ENCODE measurements at regions not wholly inside any gene's neighbourhood (a gene's known extent, or its start where the extent isn't known, plus 50 kb on each side); places are given as distances from the start of the nearest gene placed in this dataset.

DNA sequence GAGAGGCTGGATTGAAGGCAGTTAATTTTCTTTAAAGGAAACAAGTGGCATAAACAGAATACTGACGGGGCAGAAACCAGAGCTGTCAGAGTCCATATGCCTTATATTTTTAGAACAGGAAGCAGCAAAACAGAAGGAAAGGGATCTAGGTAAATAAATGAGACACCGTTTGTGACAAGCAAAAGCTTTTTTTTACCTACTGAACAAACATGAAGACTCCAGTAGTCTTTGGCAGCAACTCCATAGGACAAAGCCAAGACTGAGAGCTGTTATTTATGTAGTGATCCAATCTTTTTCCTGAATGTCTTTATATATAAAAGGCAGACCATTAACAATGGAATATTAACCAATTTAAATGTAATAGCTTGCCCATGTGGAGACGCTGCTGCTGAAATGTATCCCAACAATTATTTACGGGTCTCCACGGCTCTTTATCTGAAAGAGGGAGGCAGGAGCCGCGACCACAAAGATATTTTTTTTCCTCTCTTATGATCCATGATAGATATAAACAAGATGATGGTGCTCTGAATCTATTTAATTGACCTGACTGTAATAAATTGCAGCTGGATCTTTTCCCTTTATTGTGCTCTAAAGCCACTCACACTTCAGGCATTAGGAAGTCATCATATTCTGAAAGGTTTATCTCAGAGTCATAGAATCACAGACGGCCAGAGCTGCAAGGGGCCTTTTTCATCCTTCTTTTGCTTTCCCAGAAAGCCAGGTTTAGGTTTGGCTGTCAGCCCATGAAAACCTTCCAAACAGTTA, 687.8 kb downstream of the EFNB2 start:
- Histone ChIP-seq H3K4me1 (ENCODE audit: control insufficient read depth, insufficient read depth, low read length) (peaks cover 4% of the 10 kb centered on the region), H3K9me3 (ENCODE audit: control insufficient read depth, insufficient read depth, low read depth, low read length) (no peaks in the 10 kb centered on the region), H3K36me3 (ENCODE audit: control insufficient read depth in 2 of 2, insufficient read depth in 1 of 2, low read length in 2 of 2) (no peaks in the 10 kb centered on the region), H3K4me3 (ENCODE audit: low read depth, low read length) (no peak overlapping the region), H3K27ac (ENCODE audit: extremely low read depth, low read depth, low read length) (no peak overlapping the region)
- ChIA-PET POLR2A (interaction anchor here (0.6 kb wide), 1 partner anchor 65 kb away, joined by 7 read pairs; no protein-coding TSS in a partner anchor), CTCF (interaction anchor here (0.5 kb wide), 1 partner anchor 237 kb away, joined by 6 read pairs; no protein-coding TSS in a partner anchor)
- TF ChIP-seq ZSCAN30 (tag by site-specific recombination; IDR thresholded peaks at IDR 0.05): no peak
- TF ChIP-seq, protein P1, sequence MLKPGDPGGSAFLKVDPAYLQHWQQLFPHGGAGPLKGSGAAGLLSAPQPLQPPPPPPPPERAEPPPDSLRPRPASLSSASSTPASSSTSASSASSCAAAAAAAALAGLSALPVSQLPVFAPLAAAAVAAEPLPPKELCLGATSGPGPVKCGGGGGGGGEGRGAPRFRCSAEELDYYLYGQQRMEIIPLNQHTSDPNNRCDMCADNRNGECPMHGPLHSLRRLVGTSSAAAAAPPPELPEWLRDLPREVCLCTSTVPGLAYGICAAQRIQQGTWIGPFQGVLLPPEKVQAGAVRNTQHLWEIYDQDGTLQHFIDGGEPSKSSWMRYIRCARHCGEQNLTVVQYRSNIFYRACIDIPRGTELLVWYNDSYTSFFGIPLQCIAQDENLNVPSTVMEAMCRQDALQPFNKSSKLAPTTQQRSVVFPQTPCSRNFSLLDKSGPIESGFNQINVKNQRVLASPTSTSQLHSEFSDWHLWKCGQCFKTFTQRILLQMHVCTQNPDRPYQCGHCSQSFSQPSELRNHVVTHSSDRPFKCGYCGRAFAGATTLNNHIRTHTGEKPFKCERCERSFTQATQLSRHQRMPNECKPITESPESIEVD (tag by site-specific recombination; IDR thresholded peaks at IDR 0.05): no peak
- TF ChIP-seq KLF7 (tag by site-specific recombination; IDR thresholded peaks at IDR 0.05; ENCODE audit: borderline replicate concordance): no peak
- TF ChIP-seq ZNF16 (tag by site-specific recombination; IDR thresholded peaks at IDR 0.05; ENCODE audit: low read depth): no peak
- TF ChIP-seq, protein P2, sequence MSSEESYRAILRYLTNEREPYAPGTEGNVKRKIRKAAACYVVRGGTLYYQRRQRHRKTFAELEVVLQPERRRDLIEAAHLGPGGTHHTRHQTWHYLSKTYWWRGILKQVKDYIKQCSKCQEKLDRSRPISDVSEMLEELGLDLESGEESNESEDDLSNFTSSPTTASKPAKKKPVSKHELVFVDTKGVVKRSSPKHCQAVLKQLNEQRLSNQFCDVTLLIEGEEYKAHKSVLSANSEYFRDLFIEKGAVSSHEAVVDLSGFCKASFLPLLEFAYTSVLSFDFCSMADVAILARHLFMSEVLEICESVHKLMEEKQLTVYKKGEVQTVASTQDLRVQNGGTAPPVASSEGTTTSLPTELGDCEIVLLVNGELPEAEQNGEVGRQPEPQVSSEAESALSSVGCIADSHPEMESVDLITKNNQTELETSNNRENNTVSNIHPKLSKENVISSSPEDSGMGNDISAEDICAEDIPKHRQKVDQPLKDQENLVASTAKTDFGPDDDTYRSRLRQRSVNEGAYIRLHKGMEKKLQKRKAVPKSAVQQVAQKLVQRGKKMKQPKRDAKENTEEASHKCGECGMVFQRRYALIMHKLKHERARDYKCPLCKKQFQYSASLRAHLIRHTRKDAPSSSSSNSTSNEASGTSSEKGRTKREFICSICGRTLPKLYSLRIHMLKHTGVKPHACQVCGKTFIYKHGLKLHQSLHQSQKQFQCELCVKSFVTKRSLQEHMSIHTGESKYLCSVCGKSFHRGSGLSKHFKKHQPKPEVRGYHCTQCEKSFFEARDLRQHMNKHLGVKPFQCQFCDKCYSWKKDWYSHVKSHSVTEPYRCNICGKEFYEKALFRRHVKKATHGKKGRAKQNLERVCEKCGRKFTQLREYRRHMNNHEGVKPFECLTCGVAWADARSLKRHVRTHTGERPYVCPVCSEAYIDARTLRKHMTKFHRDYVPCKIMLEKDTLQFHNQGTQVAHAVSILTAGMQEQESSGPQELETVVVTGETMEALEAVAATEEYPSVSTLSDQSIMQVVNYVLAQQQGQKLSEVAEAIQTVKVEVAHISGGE (tag by site-specific recombination; conservative IDR thresholded peaks at IDR 0.05; ENCODE audit: low read depth): no peak
- TF ChIP-seq, protein P3, sequence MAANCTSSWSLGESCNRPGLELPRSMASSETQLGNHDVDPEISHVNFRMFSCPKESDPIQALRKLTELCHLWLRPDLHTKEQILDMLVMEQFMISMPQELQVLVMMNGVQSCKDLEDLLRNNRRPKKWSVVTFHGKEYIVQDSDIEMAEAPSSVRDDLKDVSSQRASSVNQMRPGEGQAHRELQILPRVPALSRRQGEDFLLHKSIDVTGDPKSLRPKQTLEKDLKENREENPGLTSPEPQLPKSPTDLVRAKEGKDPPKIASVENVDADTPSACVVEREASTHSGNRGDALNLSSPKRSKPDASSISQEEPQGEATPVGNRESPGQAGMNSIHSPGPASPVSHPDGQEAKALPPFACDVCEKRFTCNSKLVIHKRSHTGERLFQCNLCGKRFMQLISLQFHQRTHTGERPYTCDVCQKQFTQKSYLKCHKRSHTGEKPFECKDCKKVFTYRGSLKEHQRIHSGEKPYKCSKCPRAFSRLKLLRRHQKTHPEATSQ (tag by site-specific recombination; IDR thresholded peaks at IDR 0.05): no peak
- TF ChIP-seq, protein P4, sequence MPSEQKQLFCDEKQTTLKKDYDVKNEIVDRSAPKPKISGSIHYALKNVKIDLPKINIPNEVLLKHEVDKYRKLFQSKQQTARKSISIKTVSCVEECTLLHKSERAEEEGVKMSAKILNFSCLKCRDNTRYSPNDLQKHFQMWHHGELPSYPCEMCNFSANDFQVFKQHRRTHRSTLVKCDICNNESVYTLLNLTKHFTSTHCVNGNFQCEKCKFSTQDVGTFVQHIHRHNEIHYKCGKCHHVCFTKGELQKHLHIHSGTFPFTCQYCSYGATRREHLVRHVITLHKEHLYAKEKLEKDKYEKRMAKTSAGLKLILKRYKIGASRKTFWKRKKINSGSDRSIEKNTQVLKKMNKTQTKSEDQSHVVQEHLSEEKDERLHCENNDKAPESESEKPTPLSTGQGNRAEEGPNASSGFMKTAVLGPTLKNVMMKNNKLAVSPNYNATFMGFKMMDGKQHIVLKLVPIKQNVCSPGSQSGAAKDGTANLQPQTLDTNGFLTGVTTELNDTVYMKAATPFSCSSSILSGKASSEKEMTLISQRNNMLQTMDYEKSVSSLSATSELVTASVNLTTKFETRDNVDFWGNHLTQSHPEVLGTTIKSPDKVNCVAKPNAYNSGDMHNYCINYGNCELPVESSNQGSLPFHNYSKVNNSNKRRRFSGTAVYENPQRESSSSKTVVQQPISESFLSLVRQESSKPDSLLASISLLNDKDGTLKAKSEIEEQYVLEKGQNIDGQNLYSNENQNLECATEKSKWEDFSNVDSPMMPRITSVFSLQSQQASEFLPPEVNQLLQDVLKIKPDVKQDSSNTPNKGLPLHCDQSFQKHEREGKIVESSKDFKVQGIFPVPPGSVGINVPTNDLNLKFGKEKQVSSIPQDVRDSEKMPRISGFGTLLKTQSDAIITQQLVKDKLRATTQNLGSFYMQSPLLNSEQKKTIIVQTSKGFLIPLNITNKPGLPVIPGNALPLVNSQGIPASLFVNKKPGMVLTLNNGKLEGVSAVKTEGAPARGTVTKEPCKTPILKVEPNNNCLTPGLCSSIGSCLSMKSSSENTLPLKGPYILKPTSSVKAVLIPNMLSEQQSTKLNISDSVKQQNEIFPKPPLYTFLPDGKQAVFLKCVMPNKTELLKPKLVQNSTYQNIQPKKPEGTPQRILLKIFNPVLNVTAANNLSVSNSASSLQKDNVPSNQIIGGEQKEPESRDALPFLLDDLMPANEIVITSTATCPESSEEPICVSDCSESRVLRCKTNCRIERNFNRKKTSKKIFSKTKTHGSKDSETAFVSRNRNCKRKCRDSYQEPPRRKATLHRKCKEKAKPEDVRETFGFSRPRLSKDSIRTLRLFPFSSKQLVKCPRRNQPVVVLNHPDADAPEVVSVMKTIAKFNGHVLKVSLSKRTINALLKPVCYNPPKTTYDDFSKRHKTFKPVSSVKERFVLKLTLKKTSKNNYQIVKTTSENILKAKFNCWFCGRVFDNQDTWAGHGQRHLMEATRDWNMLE (tag by site-specific recombination; conservative IDR thresholded peaks at IDR 0.05; ENCODE audit: low read depth): no peak
- no peak for TF ChIP-seq HOXA7 (CRISPR knock-in tag; IDR thresholded peaks at IDR 0.05; ENCODE audit: borderline replicate concordance)
- no peak for TF ChIP-seq ZNF214 (tag by site-specific recombination; IDR thresholded peaks at IDR 0.05; ENCODE audit: borderline replicate concordance)
- TF ChIP-seq ZNF341 (tag by site-specific recombination; IDR thresholded peaks at IDR 0.05; ENCODE audit: low read depth): no peak
- TF ChIP-seq, protein P5, sequence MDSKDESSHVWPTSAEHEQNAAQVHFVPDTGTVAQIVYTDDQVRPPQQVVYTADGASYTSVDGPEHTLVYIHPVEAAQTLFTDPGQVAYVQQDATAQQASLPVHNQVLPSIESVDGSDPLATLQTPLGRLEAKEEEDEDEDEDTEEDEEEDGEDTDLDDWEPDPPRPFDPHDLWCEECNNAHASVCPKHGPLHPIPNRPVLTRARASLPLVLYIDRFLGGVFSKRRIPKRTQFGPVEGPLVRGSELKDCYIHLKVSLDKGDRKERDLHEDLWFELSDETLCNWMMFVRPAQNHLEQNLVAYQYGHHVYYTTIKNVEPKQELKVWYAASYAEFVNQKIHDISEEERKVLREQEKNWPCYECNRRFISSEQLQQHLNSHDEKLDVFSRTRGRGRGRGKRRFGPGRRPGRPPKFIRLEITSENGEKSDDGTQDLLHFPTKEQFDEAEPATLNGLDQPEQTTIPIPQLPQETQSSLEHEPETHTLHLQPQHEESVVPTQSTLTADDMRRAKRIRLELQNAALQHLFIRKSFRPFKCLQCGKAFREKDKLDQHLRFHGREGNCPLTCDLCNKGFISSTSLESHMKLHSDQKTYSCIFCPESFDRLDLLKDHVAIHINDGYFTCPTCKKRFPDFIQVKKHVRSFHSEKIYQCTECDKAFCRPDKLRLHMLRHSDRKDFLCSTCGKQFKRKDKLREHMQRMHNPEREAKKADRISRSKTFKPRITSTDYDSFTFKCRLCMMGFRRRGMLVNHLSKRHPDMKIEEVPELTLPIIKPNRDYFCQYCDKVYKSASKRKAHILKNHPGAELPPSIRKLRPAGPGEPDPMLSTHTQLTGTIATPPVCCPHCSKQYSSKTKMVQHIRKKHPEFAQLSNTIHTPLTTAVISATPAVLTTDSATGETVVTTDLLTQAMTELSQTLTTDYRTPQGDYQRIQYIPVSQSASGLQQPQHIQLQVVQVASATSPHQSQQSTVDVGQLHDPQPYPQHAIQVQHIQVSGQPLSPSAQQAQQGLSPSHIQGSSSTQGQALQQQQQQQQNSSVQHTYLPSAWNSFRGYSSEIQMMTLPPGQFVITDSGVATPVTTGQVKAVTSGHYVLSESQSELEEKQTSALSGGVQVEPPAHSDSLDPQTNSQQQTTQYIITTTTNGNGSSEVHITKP (tag by site-specific recombination; IDR thresholded peaks at IDR 0.05): no peak
- no peak for TF ChIP-seq ZNF654 (tag by site-specific recombination; IDR thresholded peaks at IDR 0.05; ENCODE audit: low read depth)
- TF ChIP-seq ZNF768 (tag by site-specific recombination; IDR thresholded peaks at IDR 0.05): no peak
- TF ChIP-seq, protein P6, sequence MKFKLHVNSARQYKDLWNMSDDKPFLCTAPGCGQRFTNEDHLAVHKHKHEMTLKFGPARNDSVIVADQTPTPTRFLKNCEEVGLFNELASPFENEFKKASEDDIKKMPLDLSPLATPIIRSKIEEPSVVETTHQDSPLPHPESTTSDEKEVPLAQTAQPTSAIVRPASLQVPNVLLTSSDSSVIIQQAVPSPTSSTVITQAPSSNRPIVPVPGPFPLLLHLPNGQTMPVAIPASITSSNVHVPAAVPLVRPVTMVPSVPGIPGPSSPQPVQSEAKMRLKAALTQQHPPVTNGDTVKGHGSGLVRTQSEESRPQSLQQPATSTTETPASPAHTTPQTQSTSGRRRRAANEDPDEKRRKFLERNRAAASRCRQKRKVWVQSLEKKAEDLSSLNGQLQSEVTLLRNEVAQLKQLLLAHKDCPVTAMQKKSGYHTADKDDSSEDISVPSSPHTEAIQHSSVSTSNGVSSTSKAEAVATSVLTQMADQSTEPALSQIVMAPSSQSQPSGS (tag by site-specific recombination; IDR thresholded peaks at IDR 0.05; ENCODE audit: low read depth): no peak
- no peak for TF ChIP-seq REPIN1 (tag by site-specific recombination; IDR thresholded peaks at IDR 0.05; ENCODE audit: low read depth)
- no peak for TF ChIP-seq SP2 (tag by site-specific recombination; IDR thresholded peaks at IDR 0.05)
- TF ChIP-seq ZNF391 (tag by site-specific recombination; IDR thresholded peaks at IDR 0.05; ENCODE audit: borderline replicate concordance, low read depth): no peak
